GM12891 (cell line): ENCODE measurements at regions not wholly inside any gene's neighbourhood (a gene's known extent, or its start where the extent isn't known, plus 50 kb on each side); places are given as distances from the start of the nearest gene placed in this dataset.

Experiments
- DNase-seq: peaks from one replicate; pipeline ENCODE4 v3.0.0; 2011; ENCODE audit warnings: low spot score; ENCODE audit not compliant: insufficient read length
- FAIRE-seq: peaks from 2 replicates; lab custom pipeline; 2011; peaks lifted over from hg19 to GRCh38; lab: Jason Lieb, UNC
- PAX5 ChIP-seq: IDR thresholded peaks from 2 replicates; pipeline ENCODE4 v1.6.1; 2011; ENCODE audit warnings: low read length, moderate library complexity, mild to moderate bottlenecking; ENCODE audit not compliant: insufficient read depth, severe bottlenecking
- POLR2A ChIP-seq: IDR thresholded peaks from 2 replicates; pipeline ENCODE4 v1.6.1; 2011; ENCODE audit warnings: low read depth, low read length, control low read depth
- POLR2AphosphoS5 ChIP-seq: IDR thresholded peaks from 2 replicates; pipeline ENCODE4 v1.6.1; 2011; ENCODE audit warnings: low read depth, low read length, control low read depth
- POU2F2 ChIP-seq: IDR thresholded peaks from 2 replicates; pipeline ENCODE4 v1.6.1; 2011; ENCODE audit warnings: low read depth, mild to moderate bottlenecking, control low read depth, low read length, moderate library complexity
- SPI1 ChIP-seq: IDR thresholded peaks from 2 replicates; pipeline ENCODE4 v1.6.1; 2011; ENCODE audit warnings: low read depth, low read length, control low read depth
- TAF1 ChIP-seq: IDR thresholded peaks from 2 replicates; pipeline ENCODE4 v1.6.1; 2011; ENCODE audit warnings: low read depth, low read length, control low read depth

GRCh38 chr15:31954374-31955172 is 75.7 kb upstream of the CHRNA7 start:
- no peak for TF ChIP-seq POU2F2
- TF ChIP-seq TAF1 = no peak
- TF ChIP-seq PAX5 = no peak
- no peak for TF ChIP-seq SPI1
- TF ChIP-seq POLR2A = no peak
- TF ChIP-seq POLR2AphosphoS5 = no peak
- no peak for DNase-seq

GRCh38 chr15:31955734-31956133 is 74.6 kb upstream of the CHRNA7 start:
- FAIRE-seq = no peak
- TF ChIP-seq POU2F2 (no peak), PAX5 (no peak), POLR2AphosphoS5 (no peak), SPI1 (no peak), POLR2A (no peak), TAF1 (no peak)
- no peak for DNase-seq

More at GRCh38 chr15:31954374-31955172, 75.7 kb upstream of the CHRNA7 start:
- no peak for FAIRE-seq

- TF ChIP-seq TAF1 (no peak), POLR2AphosphoS5 (no peak), POLR2A (no peak), PAX5 (no peak), SPI1 (no peak), POU2F2 (no peak)
- DNase-seq (no peak), FAIRE-seq (no peak)
Observed at GRCh38 chr15:31957581-31957980, 72.7 kb upstream of the CHRNA7 start.

- TF ChIP-seq TAF1 (no peak), POU2F2 (no peak), PAX5 (no peak), POLR2AphosphoS5 (no peak), POLR2A (no peak), SPI1 (no peak)
- FAIRE-seq = no peak
Observed at GRCh38 chr15:31964586-31965307, 65.6 kb upstream of the CHRNA7 start.

GRCh38 chr15:31970007-31970406 is 60.3 kb upstream of the CHRNA7 start:
- DNase-seq (no peak), FAIRE-seq (no peak)
- TF ChIP-seq PAX5 = no peak
- no peak for TF ChIP-seq SPI1
- TF ChIP-seq POLR2A = no peak

More at GRCh38 chr15:31964586-31965307, 65.6 kb upstream of the CHRNA7 start:
- DNase-seq = no peak

- DNase-seq (no peak), FAIRE-seq (no peak)
- no peak for TF ChIP-seq POLR2A
- no peak for TF ChIP-seq SPI1
- no peak for TF ChIP-seq POLR2AphosphoS5
- no peak for TF ChIP-seq TAF1
- TF ChIP-seq PAX5 = no peak
- TF ChIP-seq POU2F2 = no peak
Observed at GRCh38 chr15:31973197-31973596, 57.1 kb upstream of the CHRNA7 start.

GRCh38 chr15:31974154-31974794 is 56.0 kb upstream of the CHRNA7 start:
- FAIRE-seq = no peak
- TF ChIP-seq POU2F2 = no peak
- no peak for TF ChIP-seq POLR2A
- TF ChIP-seq TAF1 = no peak
- no peak for TF ChIP-seq POLR2AphosphoS5
- no peak for TF ChIP-seq PAX5
- no peak for TF ChIP-seq SPI1
- DNase-seq = no peak

- TF ChIP-seq POU2F2 (no peak), PAX5 (no peak), POLR2A (no peak), TAF1 (no peak), POLR2AphosphoS5 (no peak)
- FAIRE-seq = no peak
- DNase-seq = peak; percentile 23
Observed at GRCh38 chr15:31974855-31975829, 55.2 kb upstream of the CHRNA7 start.
